Neural progenitor cell (in vitro differentiated cells): ENCODE measurements at regions not wholly inside any gene's neighbourhood (a gene's known extent, or its start where the extent isn't known, plus 50 kb on each side); places are given as distances from the start of the nearest gene placed in this dataset.
A peak's percentile ranks its signal among the peaks of the same experiment; 100 is the strongest.

ENCODE experiments used
- DNase-seq: peaks from one replicate; pipeline ENCODE4 v3.0.0-alpha.2; 2016; ENCODE audit warnings: low spot score
- H2AFZ ChIP-seq: fragments of 200-600 bp; sonication (generic); replicated peaks from 2 replicates; pipeline ENCODE4 v1.6.1; 2016; ENCODE audit warnings: antibody characterized with exemption
- H3F3A ChIP-seq: fragments of 200-600 bp; sonication (generic); 2 replicates; pipeline ENCODE4 v1.6.1; 2016; ENCODE audit warnings: antibody characterized with exemption, low read depth
- H3K27ac ChIP-seq: fragments of 200-600 bp; sonication (generic); 2 replicates; pipeline ENCODE4 v1.5.1; 2016; ENCODE audit warnings: mild to moderate bottlenecking
- H3K27me3 ChIP-seq: fragments of 200-600 bp; sonication (generic); 2 replicates; pipeline ENCODE4 v1.6.1; 2016; ENCODE audit warnings: mild to moderate bottlenecking, moderate library complexity
- H3K36me3 ChIP-seq: fragments of 200-600 bp; sonication (generic); 2 replicates; pipeline ENCODE4 v1.5.1; 2016
- H3K4me1 ChIP-seq: fragments of 200-600 bp; sonication (generic); 2 replicates; pipeline ENCODE4 v1.6.1; 2016; ENCODE audit warnings: mixed run types
- H3K4me2 ChIP-seq: fragments of 200-600 bp; sonication (generic); 2 replicates; pipeline ENCODE4 v1.6.1; 2016
- H3K4me3 ChIP-seq: fragments of 200-600 bp; sonication (generic); 2 replicates; pipeline ENCODE4 v1.5.1; 2016
- H3K79me2 ChIP-seq: fragments of 200-600 bp; sonication (generic); 2 replicates; pipeline ENCODE4 v1.6.1; 2016; ENCODE audit warnings: low read depth
- H3K9ac ChIP-seq: fragments of 200-600 bp; sonication (generic); 2 replicates; pipeline ENCODE4 v1.6.1; 2016
- H3K9me3 ChIP-seq: fragments of 200-600 bp; sonication (generic); 2 replicates; pipeline ENCODE4 v1.5.1; 2016; ENCODE audit warnings: low read depth
- H4K20me1 ChIP-seq: fragments of 200-600 bp; sonication (generic); 2 replicates; pipeline ENCODE4 v1.6.1; 2016; ENCODE audit warnings: low read depth
- H3K27ac Mint-ChIP-seq: 3 replicates; pipeline ENCODE4 v1.8.0; 2021; ENCODE audit warnings: mixed read lengths
- H3K27me3 Mint-ChIP-seq: 2 replicates; pipeline ENCODE4 v1.8.0; 2022; ENCODE audit warnings: low read depth, mild to moderate bottlenecking, inconsistent platforms, moderate library complexity, mixed read lengths; ENCODE audit not compliant: insufficient read depth
- H3K36me3 Mint-ChIP-seq: 3 replicates; pipeline ENCODE4 v1.8.0; 2021; ENCODE audit warnings: mixed read lengths
- H3K4me1 Mint-ChIP-seq: 3 replicates; pipeline ENCODE4 v1.8.0; 2021; ENCODE audit warnings: mixed read lengths
- H3K4me3 Mint-ChIP-seq: 3 replicates; pipeline ENCODE4 v1.8.0; 2021; ENCODE audit warnings: mild to moderate bottlenecking, moderate library complexity, mixed read lengths
- H3K9me3 Mint-ChIP-seq: 3 replicates; pipeline ENCODE4 v1.8.0; 2020; ENCODE audit warnings: mixed read lengths
- EZH2 ChIP-seq: fragments of 200-600 bp; sonication (generic); IDR thresholded peaks from 2 replicates; pipeline ENCODE4 v1.6.1; 2017; ENCODE audit warnings: antibody characterized with exemption, mild to moderate bottlenecking, moderate library complexity
- EZH2phosphoT487 ChIP-seq: fragments of 200-600 bp; sonication (generic); IDR thresholded peaks from 2 replicates; pipeline ENCODE4 v1.6.1; 2017; ENCODE audit warnings: antibody characterized with exemption
- TF ChIP-seq, protein P1 (sequence below): fragments of 200-600 bp; sonication (generic); IDR thresholded peaks from 2 replicates; pipeline ENCODE4 v1.5.1; 2017; ENCODE audit warnings: antibody characterized with exemption, mild to moderate bottlenecking

DNA sequence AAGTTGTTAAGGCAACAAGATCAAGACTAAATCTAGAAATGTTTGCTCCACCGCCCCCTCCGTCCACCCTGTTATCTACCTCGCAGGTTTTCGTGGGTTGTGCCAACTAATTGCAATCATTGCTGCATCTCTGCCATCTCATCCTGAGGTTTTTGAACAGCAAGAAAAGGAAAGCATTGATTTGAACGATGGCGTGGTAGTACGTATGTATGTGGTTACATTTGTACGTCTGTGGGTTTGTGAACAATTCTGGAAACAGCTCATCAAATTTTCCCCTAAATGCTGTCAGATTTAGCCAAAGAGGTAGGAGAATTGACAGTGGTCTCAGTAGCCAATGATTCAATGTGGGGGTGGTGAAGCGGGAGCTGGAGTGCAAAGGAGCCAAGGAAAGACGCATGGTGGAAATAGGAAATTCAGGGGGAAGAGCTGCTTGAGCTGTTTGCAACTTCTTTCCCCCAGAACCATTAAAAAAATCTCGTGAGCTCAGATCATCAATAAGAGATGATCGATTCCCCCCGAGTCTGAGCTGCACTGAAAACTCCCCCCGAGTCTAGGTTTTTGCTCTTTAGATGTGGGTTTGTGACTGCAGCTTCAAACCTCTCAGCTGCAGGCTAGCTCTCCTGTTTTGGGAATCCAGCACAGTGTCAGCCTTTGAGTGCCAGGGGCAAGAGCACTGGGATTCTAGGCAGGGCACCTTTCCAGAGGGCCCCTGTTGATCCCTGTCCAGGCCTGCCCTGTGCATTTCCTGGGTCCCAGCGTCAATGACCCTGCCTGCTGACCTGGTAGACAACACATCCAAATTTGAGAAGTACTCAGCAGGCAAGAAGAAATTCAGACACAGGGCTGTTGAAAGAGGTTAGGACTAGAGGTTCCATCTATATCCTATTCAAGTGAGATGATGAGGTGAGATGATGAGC lies 72.6 kb upstream of the LY86 start:
- Histone ChIP-seq H3K9ac (no peak overlapping the region), H3K4me1 (no peaks in the 10 kb centered on the region), H3K27me3 (no peaks in the 10 kb centered on the region), H3K4me2 (no peak overlapping the region), H3K27ac (no peak overlapping the region), H4K20me1 (no peaks in the 10 kb centered on the region), H3K36me3 (no peaks in the 10 kb centered on the region), H3K9me3 (no peaks in the 10 kb centered on the region), H3F3A (no peaks in the 10 kb centered on the region), H3K4me3 (no peak overlapping the region), H3K79me2 (no peaks in the 10 kb centered on the region), H2AFZ (no peak overlapping the region)
- H3K36me3 Mint-ChIP-seq, result no peaks in the 10 kb centered on the region
- TF ChIP-seq EZH2 (no peak), EZH2phosphoT487 (no peak)
- TF ChIP-seq, protein P1, sequence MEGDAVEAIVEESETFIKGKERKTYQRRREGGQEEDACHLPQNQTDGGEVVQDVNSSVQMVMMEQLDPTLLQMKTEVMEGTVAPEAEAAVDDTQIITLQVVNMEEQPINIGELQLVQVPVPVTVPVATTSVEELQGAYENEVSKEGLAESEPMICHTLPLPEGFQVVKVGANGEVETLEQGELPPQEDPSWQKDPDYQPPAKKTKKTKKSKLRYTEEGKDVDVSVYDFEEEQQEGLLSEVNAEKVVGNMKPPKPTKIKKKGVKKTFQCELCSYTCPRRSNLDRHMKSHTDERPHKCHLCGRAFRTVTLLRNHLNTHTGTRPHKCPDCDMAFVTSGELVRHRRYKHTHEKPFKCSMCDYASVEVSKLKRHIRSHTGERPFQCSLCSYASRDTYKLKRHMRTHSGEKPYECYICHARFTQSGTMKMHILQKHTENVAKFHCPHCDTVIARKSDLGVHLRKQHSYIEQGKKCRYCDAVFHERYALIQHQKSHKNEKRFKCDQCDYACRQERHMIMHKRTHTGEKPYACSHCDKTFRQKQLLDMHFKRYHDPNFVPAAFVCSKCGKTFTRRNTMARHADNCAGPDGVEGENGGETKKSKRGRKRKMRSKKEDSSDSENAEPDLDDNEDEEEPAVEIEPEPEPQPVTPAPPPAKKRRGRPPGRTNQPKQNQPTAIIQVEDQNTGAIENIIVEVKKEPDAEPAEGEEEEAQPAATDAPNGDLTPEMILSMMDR, result no peak
- H3K27ac Mint-ChIP-seq, result no peak overlapping the region
- H3K4me1 Mint-ChIP-seq, result peaks cover 3% of the 10 kb centered on the region
- H3K4me3 Mint-ChIP-seq, result no peak overlapping the region
- peaks cover 3% of the 10 kb centered on the region for H3K27me3 Mint-ChIP-seq
- peaks cover 3% of the 10 kb centered on the region for H3K9me3 Mint-ChIP-seq
- DNase-seq, result no peak

DNA sequence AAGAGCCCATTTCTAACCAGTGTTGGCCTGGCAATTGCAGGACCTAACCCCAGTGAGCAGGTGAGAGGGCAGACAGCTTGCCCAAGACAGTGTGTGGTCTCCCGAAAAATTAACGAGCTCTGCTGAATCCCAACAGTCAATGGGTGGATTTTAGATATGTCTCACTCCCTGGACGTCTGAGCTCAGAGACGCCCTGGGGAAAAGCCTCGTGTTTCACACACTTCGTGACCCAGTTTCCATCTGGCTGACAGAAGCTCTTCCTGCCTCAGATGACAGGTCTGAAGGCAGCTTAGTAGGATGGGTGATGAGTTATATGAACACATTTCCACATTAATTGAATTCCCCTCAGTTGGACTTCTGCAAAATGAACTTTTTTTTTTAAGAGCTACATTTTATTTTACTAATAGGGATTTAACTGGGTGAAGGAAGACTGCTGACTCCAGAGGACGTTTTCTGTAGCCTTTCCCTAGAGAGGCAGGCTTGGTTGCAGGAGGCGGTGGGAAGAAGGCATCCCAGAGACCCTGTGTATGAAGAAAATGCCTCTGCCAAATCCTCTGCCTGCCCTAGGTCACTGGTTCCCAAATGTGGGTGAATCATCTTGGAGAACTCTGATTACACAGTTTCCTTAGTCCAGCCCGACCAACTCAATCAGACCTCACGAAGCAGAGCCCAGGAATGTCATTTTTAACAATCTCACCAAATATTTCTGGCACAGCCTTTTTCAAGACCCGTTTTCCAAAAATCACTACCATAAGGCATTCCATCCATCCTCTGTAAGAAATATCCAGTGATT lies 71.7 kb upstream of the LY86 start:
- Histone ChIP-seq H3F3A (no peaks in the 10 kb centered on the region), H3K27ac (no peak overlapping the region), H2AFZ (no peak overlapping the region), H3K4me2 (no peak overlapping the region), H3K79me2 (no peaks in the 10 kb centered on the region), H4K20me1 (no peaks in the 10 kb centered on the region), H3K27me3 (no peaks in the 10 kb centered on the region), H3K4me3 (no peak overlapping the region), H3K4me1 (no peaks in the 10 kb centered on the region), H3K9me3 (no peaks in the 10 kb centered on the region), H3K9ac (peak overlapping the region; percentile 27), H3K36me3 (no peaks in the 10 kb centered on the region)
- Mint-ChIP-seq H3K4me3 (no peak overlapping the region), H3K9me3 (peaks cover 3% of the 10 kb centered on the region), H3K4me1 (peaks cover 3% of the 10 kb centered on the region), H3K27ac (no peak overlapping the region), H3K27me3 (peaks cover 3% of the 10 kb centered on the region), H3K36me3 (no peaks in the 10 kb centered on the region)
- no peak for DNase-seq
- TF ChIP-seq EZH2 (no peak), EZH2phosphoT487 (no peak)
- TF ChIP-seq, protein P1, result no peak

DNA sequence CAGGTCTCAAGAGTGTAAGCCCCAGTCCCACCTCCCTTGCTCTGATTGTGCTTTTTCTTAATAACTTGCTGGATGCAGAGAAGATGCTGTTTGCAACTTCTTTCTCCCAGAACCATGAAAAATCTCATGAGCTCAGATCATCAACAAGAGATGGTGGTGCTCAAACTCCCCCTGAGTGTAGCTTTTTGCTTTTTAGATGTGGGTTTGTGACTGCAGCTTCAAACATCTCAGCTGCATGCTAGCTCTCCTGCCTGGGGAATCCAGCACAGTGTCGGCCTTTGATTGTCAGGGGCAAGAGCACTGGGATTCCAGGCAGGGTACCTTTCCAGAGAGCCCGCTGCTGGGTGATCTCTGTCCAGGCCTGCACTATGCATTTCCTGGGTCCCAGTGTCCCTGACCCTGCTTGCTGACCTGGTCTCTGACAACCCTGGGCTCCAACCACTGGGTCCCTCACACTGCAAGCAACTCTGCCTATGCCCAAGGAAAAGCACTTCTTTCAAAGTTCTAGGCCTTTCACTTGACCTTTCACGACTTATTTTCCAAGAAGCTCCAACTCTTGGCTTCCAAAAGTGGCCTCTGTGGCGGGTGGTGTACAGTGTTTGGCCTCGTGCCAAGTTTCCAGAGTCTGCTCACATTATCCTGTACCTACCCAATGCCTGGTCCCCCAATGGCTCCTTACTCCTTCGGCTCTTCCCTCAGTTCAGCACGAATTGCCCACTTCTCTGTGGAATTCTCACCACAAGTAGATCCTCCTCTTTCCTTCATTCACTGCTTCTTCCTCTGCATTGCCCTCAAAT lies 69.7 kb upstream of the LY86 start:
- H3K4me1 ChIP-seq, result no peaks in the 10 kb centered on the region
- no peak overlapping the region for H3K4me2 ChIP-seq
- no peak for DNase-seq
- H3K27ac ChIP-seq, result no peak overlapping the region
- no peaks in the 10 kb centered on the region for H3K36me3 ChIP-seq
- H3K27ac Mint-ChIP-seq, result no peak overlapping the region
- no peaks in the 10 kb centered on the region for H3K36me3 Mint-ChIP-seq
- H3K27me3 ChIP-seq, result no peaks in the 10 kb centered on the region
- H3K9me3 ChIP-seq, result no peaks in the 10 kb centered on the region
- no peaks in the 10 kb centered on the region for H4K20me1 ChIP-seq
- no peaks in the 10 kb centered on the region for H3K79me2 ChIP-seq
- no peaks in the 10 kb centered on the region for H3F3A ChIP-seq
- no peak overlapping the region for H3K9ac ChIP-seq
- H3K9me3 Mint-ChIP-seq, result no peaks in the 10 kb centered on the region
- H3K4me1 Mint-ChIP-seq, result no peaks in the 10 kb centered on the region
- H2AFZ ChIP-seq, result no peak overlapping the region
- H3K4me3 Mint-ChIP-seq, result no peak overlapping the region
- H3K27me3 Mint-ChIP-seq, result peaks cover 3% of the 10 kb centered on the region
- TF ChIP-seq EZH2phosphoT487, result no peak
- TF ChIP-seq EZH2, result no peak
- TF ChIP-seq, protein P1, result no peak
- no peak overlapping the region for H3K4me3 ChIP-seq
